Breast epithelium (tissue), 3 donors: ENCODE measurements at regions not wholly inside any gene's neighbourhood (a gene's known extent, or its start where the extent isn't known, plus 50 kb on each side); places are given as distances from the start of the nearest gene placed in this dataset.

Experiments used
- POLR2A ChIP-seq: fragments of 450-650 bp; IDR thresholded peaks from one replicate; pipeline ENCODE4 v1.6.1; 2016; ENCODE audit warnings: antibody characterized with exemption, mild to moderate bottlenecking, moderate library complexity
- POLR2AphosphoS5 ChIP-seq, 3 donors: sonication (generic); formaldehyde crosslinking; IDR thresholded peaks; one replicate each; pipeline ENCODE4 v1.6.1; 2017; ENCODE audit warnings: antibody characterized with exemption in 3 of 3

DNA sequence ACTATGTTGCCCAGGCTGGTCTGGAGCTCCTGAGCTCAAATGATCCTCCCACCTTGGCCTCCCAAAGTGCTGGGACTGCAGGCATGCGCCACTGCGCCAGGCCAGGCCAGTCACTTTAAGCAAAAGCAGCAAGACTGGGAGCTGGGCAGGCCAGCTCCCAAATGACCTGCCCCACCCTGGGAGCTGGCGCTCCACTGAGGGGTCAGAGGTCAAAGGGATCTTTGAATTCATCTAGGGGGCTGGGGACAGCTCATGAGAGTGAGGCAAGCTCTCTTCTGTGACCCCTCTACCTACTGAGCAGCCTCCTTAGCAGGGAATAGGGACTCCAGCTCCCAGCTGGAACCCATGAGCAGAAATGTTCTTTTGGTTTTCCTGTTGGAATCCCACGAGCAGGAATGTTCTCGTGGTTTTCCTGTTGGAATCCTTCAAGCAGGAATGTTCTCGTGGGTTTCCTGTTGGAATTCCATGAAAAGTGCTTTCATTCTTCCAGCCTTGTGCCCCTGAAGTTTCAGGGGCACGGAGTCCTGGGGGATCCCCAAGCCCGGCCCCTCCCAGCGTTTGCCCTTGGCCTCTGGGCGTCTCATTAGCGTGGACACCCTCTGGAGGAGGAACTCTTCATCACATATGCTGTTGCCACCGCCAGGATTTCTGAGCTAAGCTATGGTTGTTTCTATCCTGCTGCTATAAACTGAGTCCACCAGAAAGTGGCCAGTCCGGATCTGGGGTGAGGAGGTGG lies 162.0 kb upstream of the HAAO start:
- no peak for TF ChIP-seq POLR2A
- peak in 1 of 3 donors; percentile 23 for TF ChIP-seq POLR2AphosphoS5 (IDR thresholded peaks at IDR 0.05)
